Skin epidermis (tissue), 12 donors: ENCODE measurements at regions not wholly inside any gene's neighbourhood (a gene's known extent, or its start where the extent isn't known, plus 50 kb on each side); places are given as distances from the start of the nearest gene placed in this dataset.
A peak's percentile ranks its signal among the peaks of the same experiment; 100 is the strongest.
"Not testable (repeated sequence)": the region's sequence is repeated elsewhere in the genome, so short reads cannot be mapped to it uniquely, and the experiment has no call there.

Experiments used
- H3K27ac ChIP-seq, 21 experiments: fragments of 200-600 bp; sonication (generic) in 11 of 21; one replicate each; pipeline ENCODE4 v1.5.0; 2020; ENCODE audit warnings: mild to moderate bottlenecking in 3 of 21, inconsistent platforms in 2 of 21, moderate library complexity in 2 of 21
- H3K4me3 ChIP-seq, 7 experiments: fragments of 200-600 bp; sonication (generic) in 2 of 7; one replicate each; pipeline ENCODE4 v1.5.0; 2020; ENCODE audit warnings: inconsistent platforms in 2 of 7, mild to moderate bottlenecking in 2 of 7, moderate library complexity in 1 of 7

GRCh38 chr15:98295101-98295759 lies 334.7 kb downstream of the ARRDC4 start:
- not testable (repeated sequence) for H3K4me3 ChIP-seq

GRCh38 chr15:98296653-98297052 lies 336.1 kb downstream of the ARRDC4 start:
- no peak overlapping the region for H3K4me3 ChIP-seq
- no peak overlapping the region for H3K27ac ChIP-seq

More at GRCh38 chr15:98295101-98295759, 334.7 kb downstream of the ARRDC4 start:
- H3K27ac ChIP-seq: not testable (repeated sequence)

GRCh38 chr15:98304371-98304770 lies 343.9 kb downstream of the ARRDC4 start:
- H3K27ac ChIP-seq: no peak overlapping the region
- H3K4me3 ChIP-seq: no peak overlapping the region

GRCh38 chr15:98308117-98308516 lies 340.2 kb upstream of the IGF1R start:
- no peak overlapping the region for H3K27ac ChIP-seq
- no peak overlapping the region for H3K4me3 ChIP-seq

GRCh38 chr15:98311566-98312188 lies 336.7 kb upstream of the IGF1R start:
- Histone ChIP-seq H3K4me3 (no peak overlapping the region), H3K27ac (no peak overlapping the region)

GRCh38 chr15:98312913-98313312 lies 335.4 kb upstream of the IGF1R start:
- Histone ChIP-seq H3K27ac (no peak overlapping the region), H3K4me3 (no peak overlapping the region)

GRCh38 chr15:98315971-98316370 lies 332.4 kb upstream of the IGF1R start:
- Histone ChIP-seq H3K27ac (no peak overlapping the region), H3K4me3 (no peak overlapping the region)

GRCh38 chr15:98321896-98322295 lies 326.4 kb upstream of the IGF1R start:
- H3K4me3 ChIP-seq: no peak overlapping the region
- H3K27ac ChIP-seq: peak overlapping the region in 1 of 21 experiments; percentile 7

- H3K4me3 ChIP-seq: no peak overlapping the region
- no peak overlapping the region for H3K27ac ChIP-seq
These were observed 325.8 kb upstream of the IGF1R start for GRCh38 chr15:98322581-98322980.

- Histone ChIP-seq H3K27ac (no peak overlapping the region), H3K4me3 (no peak overlapping the region)
These were observed 323.9 kb upstream of the IGF1R start for GRCh38 chr15:98324341-98324970.

GRCh38 chr15:98326804-98327203 lies 321.5 kb upstream of the IGF1R start:
- H3K27ac ChIP-seq: no peak overlapping the region
- H3K4me3 ChIP-seq: no peak overlapping the region

GRCh38 chr15:98330258-98330657 lies 318.1 kb upstream of the IGF1R start:
- Histone ChIP-seq H3K27ac (no peak overlapping the region), H3K4me3 (no peak overlapping the region)

GRCh38 chr15:98330692-98331435 lies 317.5 kb upstream of the IGF1R start:
- Histone ChIP-seq H3K4me3 (no peak overlapping the region), H3K27ac (no peak overlapping the region)

GRCh38 chr15:98331676-98332075 lies 316.7 kb upstream of the IGF1R start:
- Histone ChIP-seq H3K27ac (no peak overlapping the region), H3K4me3 (no peak overlapping the region)

- Histone ChIP-seq H3K4me3 (no peak overlapping the region), H3K27ac (no peak overlapping the region)
These were observed 315.1 kb upstream of the IGF1R start for GRCh38 chr15:98333251-98333650.

- H3K4me3 ChIP-seq: no peak overlapping the region
- H3K27ac ChIP-seq: no peak overlapping the region
These were observed 305.4 kb upstream of the IGF1R start for GRCh38 chr15:98342911-98343310.

GRCh38 chr15:98344591-98344990 lies 303.7 kb upstream of the IGF1R start:
- Histone ChIP-seq H3K27ac (no peak overlapping the region), H3K4me3 (no peak overlapping the region)

- no peak overlapping the region for H3K4me3 ChIP-seq
- H3K27ac ChIP-seq: no peak overlapping the region
These were observed 301.3 kb upstream of the IGF1R start for GRCh38 chr15:98347001-98347400.

GRCh38 chr15:98347866-98348265 lies 300.5 kb upstream of the IGF1R start:
- H3K27ac ChIP-seq: no peak overlapping the region

GRCh38 chr15:98350276-98350675 lies 298.1 kb upstream of the IGF1R start:
- no peak overlapping the region for H3K4me3 ChIP-seq
- H3K27ac ChIP-seq: no peak overlapping the region

More at GRCh38 chr15:98347866-98348265, 300.5 kb upstream of the IGF1R start:
- H3K4me3 ChIP-seq: no peak overlapping the region

- H3K4me3 ChIP-seq, H3K27ac ChIP-seq: not testable (repeated sequence)
These were observed 290.1 kb upstream of the IGF1R start for GRCh38 chr15:98358274-98358673.
